ENCODE measurements at regions not wholly inside any gene's neighbourhood (a gene's known extent, or its start where the extent isn't known, plus 50 kb on each side); places are given as distances from the start of the nearest gene placed in this dataset.

- Histone ChIP-seq H3K9ac (ENCODE audit: low read depth in 1 of 2, low read length in 2 of 2) (no peak overlapping the region), H3K9me3 (ENCODE audit: control insufficient read depth in 1 of 2, low read length in 2 of 2) (no peaks in the 10 kb centered on the region), H3K4me3 (ENCODE audit: low read depth in 1 of 2, low read length in 2 of 2) (no peak overlapping the region), H3K27me3 (ENCODE audit: control insufficient read depth in 1 of 2, insufficient read depth in 2 of 2, low read length in 2 of 2) (no peaks in the 10 kb centered on the region), H3K27ac (ENCODE audit: low read depth, low read length) (no peak overlapping the region), H3K36me3 (ENCODE audit: control insufficient read depth in 1 of 2, insufficient read depth in 2 of 2, low read length in 2 of 2) (no peaks in the 10 kb centered on the region), H3K4me1 (ENCODE audit: control insufficient read depth in 1 of 2, insufficient read depth in 2 of 2, low read length in 2 of 2) (no peaks in the 10 kb centered on the region)
Measured at GRCh38 chr9:13879011-13879410, 434.9 kb downstream of the NFIB start.

GRCh38 chr9:13878241-13878711, 435.7 kb downstream of the NFIB start:
- Histone ChIP-seq H3K27ac (ENCODE audit: low read depth, low read length) (no peak overlapping the region), H3K9ac (ENCODE audit: low read depth in 1 of 2, low read length in 2 of 2) (no peak overlapping the region), H3K4me1 (ENCODE audit: control insufficient read depth in 1 of 2, insufficient read depth in 2 of 2, low read length in 2 of 2) (no peaks in the 10 kb centered on the region), H3K27me3 (ENCODE audit: control insufficient read depth in 1 of 2, insufficient read depth in 2 of 2, low read length in 2 of 2) (no peaks in the 10 kb centered on the region), H3K36me3 (ENCODE audit: control insufficient read depth in 1 of 2, insufficient read depth in 2 of 2, low read length in 2 of 2) (no peaks in the 10 kb centered on the region), H3K9me3 (ENCODE audit: control insufficient read depth in 1 of 2, low read length in 2 of 2) (no peaks in the 10 kb centered on the region), H3K4me3 (ENCODE audit: low read depth in 1 of 2, low read length in 2 of 2) (no peak overlapping the region)

GRCh38 chr9:13876741-13877140, 437.2 kb downstream of the NFIB start:
- H3K4me1 ChIP-seq (ENCODE audit: control insufficient read depth in 1 of 2, insufficient read depth in 2 of 2, low read length in 2 of 2) = no peaks in the 10 kb centered on the region
- H3K9ac ChIP-seq (ENCODE audit: low read depth in 1 of 2, low read length in 2 of 2) = no peak overlapping the region
- H3K27me3 ChIP-seq (ENCODE audit: control insufficient read depth in 1 of 2, insufficient read depth in 2 of 2, low read length in 2 of 2) = no peaks in the 10 kb centered on the region
- H3K9me3 ChIP-seq (ENCODE audit: control insufficient read depth in 1 of 2, low read length in 2 of 2) = no peaks in the 10 kb centered on the region
- H3K36me3 ChIP-seq (ENCODE audit: control insufficient read depth in 1 of 2, insufficient read depth in 2 of 2, low read length in 2 of 2) = no peaks in the 10 kb centered on the region
- no peak overlapping the region for H3K4me3 ChIP-seq (ENCODE audit: low read depth in 1 of 2, low read length in 2 of 2)
- no peak overlapping the region for H3K27ac ChIP-seq (ENCODE audit: low read depth, low read length)

GRCh38 chr9:13873203-13873602, 440.7 kb downstream of the NFIB start:
- H3K27me3 ChIP-seq (ENCODE audit: control insufficient read depth in 1 of 2, insufficient read depth in 2 of 2, low read length in 2 of 2) = no peaks in the 10 kb centered on the region
- no peaks in the 10 kb centered on the region for H3K4me1 ChIP-seq (ENCODE audit: control insufficient read depth in 1 of 2, insufficient read depth in 2 of 2, low read length in 2 of 2)
- no peak overlapping the region for H3K9ac ChIP-seq (ENCODE audit: low read depth in 1 of 2, low read length in 2 of 2)
- no peaks in the 10 kb centered on the region for H3K9me3 ChIP-seq (ENCODE audit: control insufficient read depth in 1 of 2, low read length in 2 of 2)
- no peak overlapping the region for H3K4me3 ChIP-seq (ENCODE audit: low read depth in 1 of 2, low read length in 2 of 2)
- no peaks in the 10 kb centered on the region for H3K36me3 ChIP-seq (ENCODE audit: control insufficient read depth in 1 of 2, insufficient read depth in 2 of 2, low read length in 2 of 2)
- no peak overlapping the region for H3K27ac ChIP-seq (ENCODE audit: low read depth, low read length)

GRCh38 chr9:13868336-13868735, 445.6 kb downstream of the NFIB start:
- no peaks in the 10 kb centered on the region for H3K27me3 ChIP-seq (ENCODE audit: control insufficient read depth in 1 of 2, insufficient read depth in 2 of 2, low read length in 2 of 2)
- no peak overlapping the region for H3K27ac ChIP-seq (ENCODE audit: low read depth, low read length)
- H3K9ac ChIP-seq (ENCODE audit: low read depth in 1 of 2, low read length in 2 of 2) = no peak overlapping the region
- H3K4me3 ChIP-seq (ENCODE audit: low read depth in 1 of 2, low read length in 2 of 2) = no peak overlapping the region
- no peaks in the 10 kb centered on the region for H3K9me3 ChIP-seq (ENCODE audit: control insufficient read depth in 1 of 2, low read length in 2 of 2)
- H3K4me1 ChIP-seq (ENCODE audit: control insufficient read depth in 1 of 2, insufficient read depth in 2 of 2, low read length in 2 of 2) = no peaks in the 10 kb centered on the region
- H3K36me3 ChIP-seq (ENCODE audit: control insufficient read depth in 1 of 2, insufficient read depth in 2 of 2, low read length in 2 of 2) = no peaks in the 10 kb centered on the region

GRCh38 chr9:13865869-13866268, 448.1 kb downstream of the NFIB start:
- Histone ChIP-seq H3K9me3 (ENCODE audit: control insufficient read depth in 1 of 2, low read length in 2 of 2) (no peaks in the 10 kb centered on the region), H3K9ac (ENCODE audit: low read depth in 1 of 2, low read length in 2 of 2) (no peak overlapping the region), H3K27ac (ENCODE audit: low read depth, low read length) (no peak overlapping the region), H3K4me1 (ENCODE audit: control insufficient read depth in 1 of 2, insufficient read depth in 2 of 2, low read length in 2 of 2) (no peaks in the 10 kb centered on the region), H3K4me3 (ENCODE audit: low read depth in 1 of 2, low read length in 2 of 2) (no peak overlapping the region), H3K36me3 (ENCODE audit: control insufficient read depth in 1 of 2, insufficient read depth in 2 of 2, low read length in 2 of 2) (no peaks in the 10 kb centered on the region), H3K27me3 (ENCODE audit: control insufficient read depth in 1 of 2, insufficient read depth in 2 of 2, low read length in 2 of 2) (no peaks in the 10 kb centered on the region)

- H3K9me3 ChIP-seq (ENCODE audit: control insufficient read depth in 1 of 2, low read length in 2 of 2) = no peaks in the 10 kb centered on the region
- H3K36me3 ChIP-seq (ENCODE audit: control insufficient read depth in 1 of 2, insufficient read depth in 2 of 2, low read length in 2 of 2) = no peaks in the 10 kb centered on the region
- H3K4me3 ChIP-seq (ENCODE audit: low read depth in 1 of 2, low read length in 2 of 2) = no peak overlapping the region
- no peaks in the 10 kb centered on the region for H3K27me3 ChIP-seq (ENCODE audit: control insufficient read depth in 1 of 2, insufficient read depth in 2 of 2, low read length in 2 of 2)
- no peak overlapping the region for H3K9ac ChIP-seq (ENCODE audit: low read depth in 1 of 2, low read length in 2 of 2)
- H3K4me1 ChIP-seq (ENCODE audit: control insufficient read depth in 1 of 2, insufficient read depth in 2 of 2, low read length in 2 of 2) = no peaks in the 10 kb centered on the region
- no peak overlapping the region for H3K27ac ChIP-seq (ENCODE audit: low read depth, low read length)
Measured at GRCh38 chr9:13863112-13863511, 450.8 kb downstream of the NFIB start.

GRCh38 chr9:13862654-13863053, 451.3 kb downstream of the NFIB start:
- Histone ChIP-seq H3K27me3 (ENCODE audit: control insufficient read depth in 1 of 2, insufficient read depth in 2 of 2, low read length in 2 of 2) (no peaks in the 10 kb centered on the region), H3K4me3 (ENCODE audit: low read depth in 1 of 2, low read length in 2 of 2) (no peak overlapping the region), H3K4me1 (ENCODE audit: control insufficient read depth in 1 of 2, insufficient read depth in 2 of 2, low read length in 2 of 2) (no peaks in the 10 kb centered on the region), H3K9ac (ENCODE audit: low read depth in 1 of 2, low read length in 2 of 2) (no peak overlapping the region), H3K27ac (ENCODE audit: low read depth, low read length) (no peak overlapping the region), H3K9me3 (ENCODE audit: control insufficient read depth in 1 of 2, low read length in 2 of 2) (no peaks in the 10 kb centered on the region), H3K36me3 (ENCODE audit: control insufficient read depth in 1 of 2, insufficient read depth in 2 of 2, low read length in 2 of 2) (no peaks in the 10 kb centered on the region)

- Histone ChIP-seq H3K4me1 (ENCODE audit: control insufficient read depth in 1 of 2, insufficient read depth in 2 of 2, low read length in 2 of 2) (no peaks in the 10 kb centered on the region), H3K9ac (ENCODE audit: low read depth in 1 of 2, low read length in 2 of 2) (no peak overlapping the region)
Measured at GRCh38 chr9:13860946-13861640, 452.8 kb downstream of the NFIB start.

GRCh38 chr9:13860019-13860418, 453.9 kb downstream of the NFIB start:
- H3K9ac ChIP-seq (ENCODE audit: low read depth in 1 of 2, low read length in 2 of 2) = no peak overlapping the region
- H3K27me3 ChIP-seq (ENCODE audit: control insufficient read depth in 1 of 2, insufficient read depth in 2 of 2, low read length in 2 of 2) = no peaks in the 10 kb centered on the region
- H3K4me3 ChIP-seq (ENCODE audit: low read depth in 1 of 2, low read length in 2 of 2) = no peak overlapping the region
- no peaks in the 10 kb centered on the region for H3K36me3 ChIP-seq (ENCODE audit: control insufficient read depth in 1 of 2, insufficient read depth in 2 of 2, low read length in 2 of 2)
- no peaks in the 10 kb centered on the region for H3K9me3 ChIP-seq (ENCODE audit: control insufficient read depth in 1 of 2, low read length in 2 of 2)
- no peaks in the 10 kb centered on the region for H3K4me1 ChIP-seq (ENCODE audit: control insufficient read depth in 1 of 2, insufficient read depth in 2 of 2, low read length in 2 of 2)
- H3K27ac ChIP-seq (ENCODE audit: low read depth, low read length) = no peak overlapping the region

More at GRCh38 chr9:13860946-13861640, 452.8 kb downstream of the NFIB start:
- H3K36me3 ChIP-seq (ENCODE audit: control insufficient read depth in 1 of 2, insufficient read depth in 2 of 2, low read length in 2 of 2) = no peaks in the 10 kb centered on the region
- H3K27ac ChIP-seq (ENCODE audit: low read depth, low read length) = no peak overlapping the region
- H3K4me3 ChIP-seq (ENCODE audit: low read depth in 1 of 2, low read length in 2 of 2) = no peak overlapping the region
- H3K27me3 ChIP-seq (ENCODE audit: control insufficient read depth in 1 of 2, insufficient read depth in 2 of 2, low read length in 2 of 2) = no peaks in the 10 kb centered on the region
- H3K9me3 ChIP-seq (ENCODE audit: control insufficient read depth in 1 of 2, low read length in 2 of 2) = no peaks in the 10 kb centered on the region

All from duodenal mucosa (tissue), 2 donors.